Type B pancreatic cell (in vitro differentiated cells): ENCODE measurements at regions not wholly inside any gene's neighbourhood (a gene's known extent, or its start where the extent isn't known, plus 50 kb on each side); places are given as distances from the start of the nearest gene placed in this dataset.

Experiments used
- DNase-seq: peaks from one replicate; pipeline ENCODE4 v3.0.0; 2021; ENCODE audit warnings: mixed read lengths; ENCODE audit not compliant: unreplicated experiment; ENCODE audit errors: extremely low spot score
- H3K27ac Mint-ChIP-seq: 2 replicates; pipeline ENCODE4 v1.8.0; 2021; ENCODE audit warnings: mild to moderate bottlenecking, mixed read lengths
- H3K27me3 Mint-ChIP-seq: 2 replicates; pipeline ENCODE4 v1.8.0; 2021; ENCODE audit warnings: mixed read lengths
- H3K36me3 Mint-ChIP-seq: 2 replicates; pipeline ENCODE4 v1.8.0; 2021; ENCODE audit warnings: mixed read lengths
- H3K4me1 Mint-ChIP-seq: one replicate; pipeline ENCODE4 v1.8.0; 2021; ENCODE audit warnings: mixed read lengths; ENCODE audit not compliant: unreplicated experiment
- H3K4me3 Mint-ChIP-seq: 2 replicates; pipeline ENCODE4 v1.8.0; 2021; ENCODE audit warnings: mild to moderate bottlenecking, mixed read lengths
- H3K9me3 Mint-ChIP-seq: 2 replicates; pipeline ENCODE4 v1.8.0; 2021; ENCODE audit warnings: mixed read lengths
- TF ChIP-seq, protein P1 (sequence below): fragments of 200-600 bp; sonication (generic); conservative IDR thresholded peaks from 2 replicates; pipeline ENCODE4 v1.5.0; 2021; ENCODE audit warnings: antibody characterized with exemption, mild to moderate bottlenecking

DNA sequence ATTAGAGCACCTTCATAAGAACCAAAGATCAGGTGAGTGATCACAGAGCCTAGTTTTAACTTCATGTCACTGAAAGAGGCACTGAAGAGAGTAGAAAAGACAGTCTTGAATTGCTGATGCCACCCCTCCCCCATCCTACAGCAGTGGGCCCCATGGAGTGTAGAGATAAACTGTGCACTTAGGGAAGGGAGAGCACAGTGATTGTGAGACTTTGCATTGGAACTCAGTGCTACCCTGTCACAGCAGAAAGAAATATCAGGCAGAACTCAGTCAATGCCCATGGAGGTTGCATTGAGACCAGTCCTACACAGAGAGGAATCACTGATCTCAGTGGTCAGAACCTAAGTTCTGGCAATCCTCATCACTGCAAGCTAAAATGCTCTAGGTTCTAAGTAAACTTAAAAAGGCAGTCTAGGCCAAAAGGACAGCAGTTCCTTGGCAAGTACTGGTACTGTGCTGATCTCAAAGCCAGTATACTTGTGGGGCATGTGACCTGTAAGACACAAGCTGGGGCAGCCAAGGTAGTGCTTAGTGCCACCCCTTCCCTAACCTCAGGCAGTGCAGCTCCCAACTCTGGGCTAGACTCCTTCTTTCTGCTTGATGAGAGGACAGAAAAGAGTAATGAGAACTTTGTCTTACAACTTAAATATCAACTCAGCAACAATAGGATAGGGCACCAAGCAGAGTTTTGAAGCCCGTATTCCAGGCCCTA is 94.1 kb downstream of the FSCB start:
- H3K27me3 Mint-ChIP-seq, result peaks cover 9% of the 10 kb centered on the region
- H3K4me3 Mint-ChIP-seq, result no peak overlapping the region
- TF ChIP-seq, protein P1, sequence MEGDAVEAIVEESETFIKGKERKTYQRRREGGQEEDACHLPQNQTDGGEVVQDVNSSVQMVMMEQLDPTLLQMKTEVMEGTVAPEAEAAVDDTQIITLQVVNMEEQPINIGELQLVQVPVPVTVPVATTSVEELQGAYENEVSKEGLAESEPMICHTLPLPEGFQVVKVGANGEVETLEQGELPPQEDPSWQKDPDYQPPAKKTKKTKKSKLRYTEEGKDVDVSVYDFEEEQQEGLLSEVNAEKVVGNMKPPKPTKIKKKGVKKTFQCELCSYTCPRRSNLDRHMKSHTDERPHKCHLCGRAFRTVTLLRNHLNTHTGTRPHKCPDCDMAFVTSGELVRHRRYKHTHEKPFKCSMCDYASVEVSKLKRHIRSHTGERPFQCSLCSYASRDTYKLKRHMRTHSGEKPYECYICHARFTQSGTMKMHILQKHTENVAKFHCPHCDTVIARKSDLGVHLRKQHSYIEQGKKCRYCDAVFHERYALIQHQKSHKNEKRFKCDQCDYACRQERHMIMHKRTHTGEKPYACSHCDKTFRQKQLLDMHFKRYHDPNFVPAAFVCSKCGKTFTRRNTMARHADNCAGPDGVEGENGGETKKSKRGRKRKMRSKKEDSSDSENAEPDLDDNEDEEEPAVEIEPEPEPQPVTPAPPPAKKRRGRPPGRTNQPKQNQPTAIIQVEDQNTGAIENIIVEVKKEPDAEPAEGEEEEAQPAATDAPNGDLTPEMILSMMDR, result no peak
- H3K36me3 Mint-ChIP-seq, result no peaks in the 10 kb centered on the region
- DNase-seq, result no peak
- peaks cover 10% of the 10 kb centered on the region for H3K9me3 Mint-ChIP-seq
- H3K27ac Mint-ChIP-seq, result no peak overlapping the region
- no peaks in the 10 kb centered on the region for H3K4me1 Mint-ChIP-seq

DNA sequence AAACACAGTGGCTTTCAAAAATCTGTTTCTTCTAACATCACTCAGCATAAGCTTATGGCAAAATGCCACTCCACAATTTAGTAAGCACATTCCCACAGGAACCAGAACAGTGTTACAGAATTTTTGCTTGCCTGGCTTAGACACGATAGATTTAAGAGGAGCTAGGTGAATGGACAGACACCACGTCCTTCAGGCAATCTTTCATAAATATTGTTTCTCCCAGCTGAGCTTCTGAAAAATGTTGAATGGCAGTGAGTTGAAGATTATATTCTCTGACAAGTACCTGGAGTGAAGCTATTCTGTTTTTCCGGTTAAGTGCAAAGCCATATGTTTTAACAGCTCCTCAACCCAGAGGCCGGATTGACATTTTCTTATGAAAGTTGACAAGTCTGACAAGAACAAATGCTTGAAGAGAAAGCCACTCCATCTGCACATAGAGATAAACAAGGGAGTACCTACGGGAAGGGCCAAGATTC is 102.0 kb downstream of the FSCB start:
- Mint-ChIP-seq H3K4me1 (no peaks in the 10 kb centered on the region), H3K27me3 (peaks cover 19% of the 10 kb centered on the region), H3K36me3 (no peaks in the 10 kb centered on the region), H3K9me3 (no peaks in the 10 kb centered on the region), H3K27ac (no peak overlapping the region), H3K4me3 (no peak overlapping the region)
- TF ChIP-seq, protein P1, result no peak
- DNase-seq, result no peak

DNA sequence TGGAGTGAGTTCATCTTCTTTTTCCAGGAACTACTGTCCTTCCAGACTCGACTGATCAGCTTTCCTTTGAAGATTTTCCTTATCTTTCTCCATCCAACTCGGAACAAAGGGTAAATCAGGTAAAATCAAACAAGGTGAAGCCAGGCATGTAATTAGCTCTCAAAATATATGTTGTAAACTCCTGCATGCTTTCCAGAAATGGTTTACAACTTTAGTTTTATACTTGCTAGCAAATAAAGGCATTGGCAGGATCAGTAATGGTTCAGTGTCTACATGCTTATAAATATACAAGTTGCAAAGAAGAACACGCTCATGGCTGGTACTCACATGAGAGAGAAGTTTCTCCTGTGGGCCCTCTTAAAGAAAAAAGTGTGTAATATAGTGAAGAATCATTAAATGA is 102.5 kb downstream of the FSCB start:
- TF ChIP-seq, protein P1, result no peak
- DNase-seq, result no peak
- H3K4me1 Mint-ChIP-seq, result no peaks in the 10 kb centered on the region
- no peak overlapping the region for H3K4me3 Mint-ChIP-seq
- H3K36me3 Mint-ChIP-seq, result no peaks in the 10 kb centered on the region
- H3K9me3 Mint-ChIP-seq, result no peaks in the 10 kb centered on the region
- peaks cover 18% of the 10 kb centered on the region for H3K27me3 Mint-ChIP-seq
- H3K27ac Mint-ChIP-seq, result no peak overlapping the region

DNA sequence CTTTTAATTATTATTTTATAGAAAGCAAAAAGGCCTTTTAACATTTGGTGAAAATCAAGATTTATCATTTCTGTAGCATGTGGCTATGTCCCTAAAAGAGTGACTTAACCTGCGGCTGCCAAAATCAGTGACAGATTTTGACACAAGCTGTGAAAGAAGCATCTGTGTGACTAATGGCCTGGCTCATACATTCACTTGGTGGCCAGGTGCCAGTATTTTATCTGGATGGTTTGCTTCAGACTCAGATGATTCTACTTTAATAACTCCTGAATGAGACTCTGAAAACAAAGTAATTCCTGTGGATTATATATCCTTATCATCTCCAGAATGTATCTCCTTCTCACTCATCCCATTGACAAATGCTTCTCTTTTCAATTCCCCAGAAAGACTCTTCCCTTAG is 103.0 kb downstream of the FSCB start:
- no peak overlapping the region for H3K4me3 Mint-ChIP-seq
- H3K36me3 Mint-ChIP-seq, result no peaks in the 10 kb centered on the region
- no peaks in the 10 kb centered on the region for H3K9me3 Mint-ChIP-seq
- H3K4me1 Mint-ChIP-seq, result no peaks in the 10 kb centered on the region
- H3K27ac Mint-ChIP-seq, result no peak overlapping the region
- DNase-seq, result no peak
- peaks cover 17% of the 10 kb centered on the region for H3K27me3 Mint-ChIP-seq
- TF ChIP-seq, protein P1, result no peak

DNA sequence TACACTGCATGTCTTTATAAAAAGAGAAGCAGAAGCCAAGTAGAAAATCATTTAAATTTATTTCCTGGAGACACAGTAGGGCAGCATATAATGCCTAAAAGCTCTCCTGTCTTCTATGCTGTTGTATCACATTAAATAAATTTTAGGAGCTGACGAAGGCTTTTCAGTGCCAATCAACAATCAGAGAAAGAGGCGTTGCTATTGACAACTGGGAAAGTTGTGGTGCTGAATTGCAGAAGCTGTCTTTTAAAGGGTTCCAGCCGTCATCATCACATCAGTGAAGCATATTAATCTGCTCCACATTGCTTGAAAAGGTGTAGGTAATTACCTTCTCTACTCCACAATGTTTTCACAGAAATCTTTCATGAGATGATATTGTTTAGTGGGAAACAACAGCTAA is 103.9 kb downstream of the FSCB start:
- Mint-ChIP-seq H3K4me3 (no peak overlapping the region), H3K9me3 (no peaks in the 10 kb centered on the region), H3K27me3 (peaks cover 19% of the 10 kb centered on the region), H3K27ac (no peak overlapping the region), H3K36me3 (no peaks in the 10 kb centered on the region), H3K4me1 (no peaks in the 10 kb centered on the region)
- TF ChIP-seq, protein P1, result no peak
- DNase-seq, result no peak
